IPS-20b (cell line): ENCODE measurements at regions not wholly inside any gene's neighbourhood (a gene's known extent, or its start where the extent isn't known, plus 50 kb on each side); places are given as distances from the start of the nearest gene placed in this dataset.

Source experiments
- H3K27ac ChIP-seq: one replicate; pipeline ENCODE4 v1.5.1; 2013; ENCODE audit warnings: low read length
- H3K27me3 ChIP-seq: 2 replicates; pipeline ENCODE4 v1.6.1; 2013; ENCODE audit warnings: mild to moderate bottlenecking, low read length, inconsistent platforms; ENCODE audit not compliant: insufficient read depth
- H3K36me3 ChIP-seq: 2 replicates; pipeline ENCODE4 v1.6.1; 2013; ENCODE audit warnings: low read depth, mild to moderate bottlenecking, inconsistent platforms, low read length, moderate library complexity; ENCODE audit not compliant: insufficient read depth
- H3K4me1 ChIP-seq: 2 replicates; pipeline ENCODE4 v1.6.1; 2013; ENCODE audit warnings: mild to moderate bottlenecking, control low read depth, inconsistent platforms, low read length, moderate library complexity; ENCODE audit not compliant: insufficient read depth
- H3K4me3 ChIP-seq: 2 replicates; pipeline ENCODE4 v1.5.1; 2013; ENCODE audit warnings: mild to moderate bottlenecking, low read length, inconsistent platforms
- H3K9ac ChIP-seq: 2 replicates; pipeline ENCODE4 v1.6.1; 2013; ENCODE audit warnings: low read depth, mild to moderate bottlenecking, inconsistent platforms, low read length, moderate library complexity
- H3K9me3 ChIP-seq: 2 replicates; pipeline ENCODE4 v1.6.1; 2013; ENCODE audit warnings: mild to moderate bottlenecking, low read depth, low read length, inconsistent platforms; ENCODE audit not compliant: insufficient read depth

DNA sequence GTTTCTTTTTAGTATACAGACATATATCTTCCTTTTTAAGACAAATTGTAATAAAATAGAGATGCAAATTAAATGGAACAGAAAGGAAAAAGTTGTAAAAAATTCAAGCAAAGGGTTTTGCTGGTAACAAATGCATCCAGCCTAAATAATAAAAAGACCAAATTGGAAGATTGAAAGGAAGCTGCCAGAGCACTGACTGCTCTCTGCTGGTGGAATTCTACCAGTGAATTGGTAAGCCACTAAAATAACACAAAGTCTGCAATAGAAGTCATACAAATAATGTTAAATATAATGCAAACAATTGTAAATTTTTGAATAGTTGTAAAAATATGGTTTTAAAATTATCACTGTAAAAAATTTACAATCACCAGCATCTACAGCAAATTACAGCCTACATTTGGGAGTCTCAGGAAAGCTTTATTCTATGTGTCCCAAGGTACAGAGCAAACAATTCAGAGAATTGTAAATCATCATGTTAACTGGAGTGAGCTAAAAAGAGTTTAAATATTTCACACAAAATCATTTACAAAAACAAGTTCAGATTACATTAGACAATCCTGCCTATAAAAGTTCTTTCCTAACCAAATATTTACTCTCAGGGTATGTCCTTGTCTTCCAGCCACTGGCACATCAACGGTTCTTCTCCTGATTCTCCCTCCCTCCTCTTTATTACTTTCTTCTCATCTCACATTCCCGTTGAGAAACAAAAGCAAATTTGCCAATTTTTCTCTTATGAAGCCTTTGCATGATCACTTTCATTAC lies 1322.5 kb downstream of the PCDH7 start:
- H3K9ac ChIP-seq, result no peak overlapping the region
- H3K4me3 ChIP-seq, result no peak overlapping the region
- H3K9me3 ChIP-seq, result no peaks in the 10 kb centered on the region; the same call in 1 of the 2 replicates
- H3K36me3 ChIP-seq, result no peaks in the 10 kb centered on the region
- peaks cover 6% of the 10 kb centered on the region; the same call in 1 of the 2 replicates for H3K4me1 ChIP-seq
- no peaks in the 10 kb centered on the region for H3K27me3 ChIP-seq
- H3K27ac ChIP-seq, result no peak overlapping the region

GRCh38 chr4:32043248-32043633 lies 1323.1 kb downstream of the PCDH7 start:
- Histone ChIP-seq H3K4me3 (no peak overlapping the region), H3K9ac (no peak overlapping the region), H3K4me1 (peaks cover 5% of the 10 kb centered on the region; the same call in 1 of the 2 replicates), H3K9me3 (no peaks in the 10 kb centered on the region; the same call in 1 of the 2 replicates), H3K27me3 (no peaks in the 10 kb centered on the region), H3K36me3 (no peaks in the 10 kb centered on the region), H3K27ac (no peak overlapping the region)

DNA sequence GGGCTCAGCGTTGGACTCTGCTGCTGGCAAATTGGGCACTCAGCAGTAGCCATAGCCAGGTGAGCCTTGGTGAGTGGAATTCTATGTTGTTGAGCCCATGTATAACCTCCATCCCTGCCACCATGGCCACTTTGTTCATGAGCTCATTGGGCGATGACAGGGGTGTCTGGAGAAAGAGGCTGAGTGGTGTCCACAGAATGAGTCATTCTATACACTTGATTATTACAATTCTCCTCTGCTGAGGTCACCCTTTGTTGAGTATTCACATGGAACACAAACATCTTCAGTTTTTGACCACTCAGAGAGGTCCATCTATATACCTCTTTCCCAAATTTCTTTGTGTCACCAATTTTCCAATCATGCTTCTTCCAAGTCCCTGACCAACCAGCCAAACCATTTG lies 1341.7 kb downstream of the PCDH7 start:
- Histone ChIP-seq H3K4me3 (no peak overlapping the region), H3K9ac (no peak overlapping the region), H3K9me3 (no peaks in the 10 kb centered on the region), H3K4me1 (no peaks in the 10 kb centered on the region), H3K27ac (no peak overlapping the region), H3K36me3 (no peaks in the 10 kb centered on the region), H3K27me3 (no peaks in the 10 kb centered on the region)

- no peaks in the 10 kb centered on the region for H3K27me3 ChIP-seq
- H3K4me3 ChIP-seq, result no peak overlapping the region
- H3K27ac ChIP-seq, result no peak overlapping the region
- no peak overlapping the region for H3K9ac ChIP-seq
- H3K36me3 ChIP-seq, result no peaks in the 10 kb centered on the region
- H3K9me3 ChIP-seq, result no peaks in the 10 kb centered on the region
- no peaks in the 10 kb centered on the region for H3K4me1 ChIP-seq
These were observed 1353.4 kb downstream of the PCDH7 start for GRCh38 chr4:32073542-32073941.

- Histone ChIP-seq H3K27ac (no peak overlapping the region), H3K4me3 (no peak overlapping the region), H3K36me3 (no peaks in the 10 kb centered on the region), H3K9ac (no peak overlapping the region), H3K9me3 (no peaks in the 10 kb centered on the region), H3K4me1 (no peaks in the 10 kb centered on the region), H3K27me3 (no peaks in the 10 kb centered on the region)
These were observed 1367.0 kb downstream of the PCDH7 start for GRCh38 chr4:32087211-32087610.

GRCh38 chr4:32094987-32095386 lies 1374.8 kb downstream of the PCDH7 start:
- Histone ChIP-seq H3K4me3 (no peak overlapping the region), H3K9me3 (no peaks in the 10 kb centered on the region), H3K27ac (no peak overlapping the region), H3K9ac (no peak overlapping the region), H3K4me1 (no peaks in the 10 kb centered on the region), H3K27me3 (no peaks in the 10 kb centered on the region), H3K36me3 (no peaks in the 10 kb centered on the region)

GRCh38 chr4:32102896-32103295 lies 1382.7 kb downstream of the PCDH7 start:
- Histone ChIP-seq H3K4me3 (no peak overlapping the region), H3K27ac (no peak overlapping the region), H3K4me1 (no peaks in the 10 kb centered on the region; the same call in 1 of the 2 replicates), H3K9me3 (no peaks in the 10 kb centered on the region), H3K27me3 (no peaks in the 10 kb centered on the region), H3K9ac (no peak overlapping the region), H3K36me3 (no peaks in the 10 kb centered on the region)

DNA sequence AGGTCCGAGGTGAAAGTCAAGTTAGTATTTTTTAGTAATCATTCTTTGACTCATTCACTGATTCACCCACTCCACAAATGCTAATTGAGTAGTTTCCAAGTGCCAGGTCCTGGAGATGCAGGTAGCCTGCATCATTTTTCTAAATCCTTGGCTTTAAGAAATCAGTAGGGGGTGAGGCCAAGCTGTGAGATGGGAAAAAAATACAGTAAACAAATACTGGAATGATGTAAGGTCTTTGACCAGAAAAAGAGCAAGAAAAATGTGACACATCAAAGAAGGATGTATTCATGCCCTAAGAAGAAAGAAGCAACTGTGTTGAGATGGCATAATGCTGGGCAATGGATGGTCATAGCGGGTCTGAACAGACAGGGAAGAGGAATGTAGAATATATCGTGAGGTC lies 1386.6 kb downstream of the PCDH7 start:
- H3K27me3 ChIP-seq, result no peaks in the 10 kb centered on the region
- H3K9me3 ChIP-seq, result no peaks in the 10 kb centered on the region
- no peak overlapping the region for H3K9ac ChIP-seq
- no peaks in the 10 kb centered on the region; the same call in 1 of the 2 replicates for H3K4me1 ChIP-seq
- no peak overlapping the region for H3K4me3 ChIP-seq
- no peak overlapping the region for H3K27ac ChIP-seq
- no peaks in the 10 kb centered on the region for H3K36me3 ChIP-seq

GRCh38 chr4:32112891-32113290 lies 1392.7 kb downstream of the PCDH7 start:
- no peaks in the 10 kb centered on the region for H3K27me3 ChIP-seq
- no peaks in the 10 kb centered on the region for H3K36me3 ChIP-seq
- H3K27ac ChIP-seq, result no peak overlapping the region

GRCh38 chr4:32117693-32118092 lies 1397.5 kb downstream of the PCDH7 start:
- no peaks in the 10 kb centered on the region for H3K27me3 ChIP-seq
- H3K4me3 ChIP-seq, result no peak overlapping the region
- H3K36me3 ChIP-seq, result no peaks in the 10 kb centered on the region
- no peaks in the 10 kb centered on the region for H3K4me1 ChIP-seq
- no peak overlapping the region for H3K27ac ChIP-seq
- H3K9me3 ChIP-seq, result no peaks in the 10 kb centered on the region; the same call in 1 of the 2 replicates
- H3K9ac ChIP-seq, result no peak overlapping the region

More at GRCh38 chr4:32112891-32113290, 1392.7 kb downstream of the PCDH7 start:
- Histone ChIP-seq H3K4me3 (no peak overlapping the region), H3K9ac (no peak overlapping the region), H3K4me1 (no peaks in the 10 kb centered on the region), H3K9me3 (no peaks in the 10 kb centered on the region)

DNA sequence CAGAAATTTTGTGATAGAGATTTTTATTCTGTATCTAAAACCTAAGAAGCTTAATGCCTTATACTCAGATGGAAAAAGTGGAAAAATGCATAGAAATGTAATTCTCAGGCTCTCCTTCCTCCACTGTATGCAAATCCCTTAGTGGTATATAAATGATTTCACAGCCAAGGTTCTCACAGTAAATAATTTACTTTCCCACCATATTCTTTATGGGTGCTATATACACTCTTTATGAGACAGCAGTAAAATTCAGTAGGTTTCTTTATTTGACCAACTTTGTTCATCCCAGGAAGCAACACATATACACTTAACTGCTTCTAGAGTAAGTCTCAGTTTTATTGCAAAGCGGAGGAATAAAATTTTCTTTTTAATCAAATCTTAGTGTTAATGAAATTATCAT lies 1399.7 kb downstream of the PCDH7 start:
- Histone ChIP-seq H3K27ac (no peak overlapping the region), H3K36me3 (no peaks in the 10 kb centered on the region), H3K9me3 (no peaks in the 10 kb centered on the region; the same call in 1 of the 2 replicates), H3K4me3 (no peak overlapping the region), H3K27me3 (no peaks in the 10 kb centered on the region), H3K9ac (no peak overlapping the region), H3K4me1 (no peaks in the 10 kb centered on the region)

GRCh38 chr4:32128549-32128948 lies 1408.4 kb downstream of the PCDH7 start:
- H3K36me3 ChIP-seq, result no peaks in the 10 kb centered on the region

More at GRCh38 chr4:32128549-32128948, 1408.4 kb downstream of the PCDH7 start:
- Histone ChIP-seq H3K27ac (no peak overlapping the region), H3K27me3 (no peaks in the 10 kb centered on the region), H3K4me1 (0 out of 2 replicates have a peak, but pooled peaks cover 3% of the 10 kb centered on the region), H3K4me3 (no peak overlapping the region), H3K9me3 (no peaks in the 10 kb centered on the region), H3K9ac (no peak overlapping the region)
